UCSD-AML1 (cell line): ENCODE measurements at regions not wholly inside any gene's neighbourhood (a gene's known extent, or its start where the extent isn't known, plus 50 kb on each side); places are given as distances from the start of the nearest gene placed in this dataset.

Experiments
- DNase-seq: peaks from one replicate; lab custom pipeline; 2025; ENCODE audit not compliant: unreplicated experiment; lab: John Stamatoyannopoulos, UW

DNA sequence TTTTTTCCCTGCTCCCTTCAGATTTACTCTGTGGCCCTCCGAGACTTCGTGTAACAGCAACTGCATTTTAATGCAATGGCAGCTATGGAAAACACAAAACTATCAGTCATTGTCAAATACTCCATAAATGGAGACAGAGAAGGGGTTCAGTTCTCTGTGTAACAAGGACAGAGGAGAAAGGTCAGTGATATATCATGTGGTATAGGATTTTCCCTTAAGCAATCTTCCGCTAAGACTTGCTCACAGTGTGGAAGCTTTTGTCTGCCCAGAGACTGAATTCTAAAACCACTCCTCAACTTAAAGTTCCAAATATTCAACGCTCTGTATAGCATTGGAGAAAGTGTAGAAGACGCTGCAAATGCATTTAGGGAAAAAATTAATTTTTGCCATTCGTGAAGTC lies 111.3 kb upstream of the EDNRB start:
- DNase-seq, result no peak

DNA sequence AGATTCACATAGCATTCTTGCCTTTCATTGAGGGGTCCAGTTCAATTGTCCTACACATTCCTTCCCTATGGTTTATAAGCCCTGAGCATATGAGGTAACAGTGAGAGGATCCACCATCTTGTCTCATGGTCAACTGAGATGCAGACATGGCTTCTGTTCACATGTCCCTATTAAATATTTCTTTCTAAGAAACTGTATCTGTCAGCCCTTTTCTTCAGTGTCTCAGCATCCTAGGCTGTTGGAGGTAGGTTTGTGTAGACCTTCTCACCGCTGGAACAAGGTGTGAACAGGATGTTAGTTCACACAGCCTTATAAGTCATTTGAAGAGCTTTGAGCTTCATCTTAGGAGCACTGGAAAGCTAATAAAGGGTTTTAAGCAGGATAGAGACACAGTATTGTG lies 110.3 kb upstream of the EDNRB start:
- no peak for DNase-seq

DNA sequence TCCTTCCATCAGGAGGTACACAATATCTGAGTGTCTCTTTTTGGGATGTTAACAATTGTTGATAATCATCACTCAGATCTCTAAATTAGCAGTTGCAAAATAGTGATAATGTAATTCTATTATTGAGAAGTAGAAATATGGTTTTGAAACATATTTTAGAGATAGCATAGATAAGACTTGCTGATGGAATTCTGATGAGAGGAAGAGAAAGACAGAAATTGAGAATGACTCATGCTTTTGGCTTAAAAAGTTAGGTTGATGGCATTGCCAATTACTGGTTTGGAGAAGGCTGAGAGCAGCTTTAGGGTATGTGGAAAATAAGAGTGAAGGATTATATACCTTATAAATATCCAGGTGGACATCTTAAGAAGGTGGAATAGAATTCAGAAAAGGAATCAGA lies 106.4 kb upstream of the EDNRB start:
- DNase-seq, result no peak

DNA sequence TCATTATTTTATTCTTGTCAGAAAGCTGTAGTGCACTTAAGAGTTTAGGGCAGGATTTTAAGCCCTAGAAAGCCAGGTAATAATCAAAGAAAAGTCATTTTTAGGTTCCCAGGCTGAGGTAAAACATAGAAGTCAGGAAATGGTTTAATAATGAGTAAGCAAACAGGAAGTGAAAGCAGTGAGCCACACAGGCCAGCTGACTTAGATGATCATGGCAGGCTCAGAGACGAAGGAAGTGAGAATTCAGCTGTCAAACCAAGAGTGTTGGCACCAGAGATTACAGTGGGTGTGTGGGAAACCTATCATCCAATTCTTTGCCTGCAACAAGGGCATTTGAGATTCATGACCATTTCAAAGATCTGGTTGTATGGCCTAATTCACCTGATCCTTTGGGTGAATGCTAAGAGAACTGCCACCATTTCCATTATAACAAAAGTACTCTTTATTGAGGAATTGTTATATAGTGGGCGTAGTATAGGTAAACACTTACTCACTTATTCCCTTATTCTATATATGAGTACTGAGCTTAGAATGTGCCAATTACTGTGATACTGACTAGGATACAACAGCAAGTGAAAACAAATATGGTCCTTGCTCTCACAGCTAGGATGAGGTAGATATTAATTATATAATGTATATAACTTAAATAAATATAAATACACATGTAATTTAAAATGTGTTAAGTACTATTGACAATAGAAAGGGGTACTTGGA lies 103.7 kb upstream of the EDNRB start:
- peak; percentile 28 for DNase-seq

DNA sequence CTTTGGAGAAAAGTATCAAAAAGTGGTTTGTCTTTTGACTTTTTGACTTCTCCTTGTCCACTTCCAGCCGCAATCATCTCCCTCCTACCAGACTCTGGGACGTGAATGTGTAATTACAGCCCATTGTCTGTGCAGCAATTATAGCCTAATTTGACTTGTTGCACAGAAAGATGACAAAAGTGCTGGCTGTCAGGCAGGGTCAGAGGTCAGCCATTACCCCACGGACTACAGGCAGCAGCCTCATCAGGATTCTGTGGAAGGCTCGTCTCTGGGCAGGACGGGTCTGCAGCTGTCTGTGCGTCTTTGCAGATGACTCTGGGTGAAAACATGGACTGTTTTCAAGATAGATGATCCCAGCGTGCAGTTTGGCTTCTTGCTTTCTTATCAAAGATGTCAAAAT lies 102.2 kb upstream of the EDNRB start:
- no peak for DNase-seq

DNA sequence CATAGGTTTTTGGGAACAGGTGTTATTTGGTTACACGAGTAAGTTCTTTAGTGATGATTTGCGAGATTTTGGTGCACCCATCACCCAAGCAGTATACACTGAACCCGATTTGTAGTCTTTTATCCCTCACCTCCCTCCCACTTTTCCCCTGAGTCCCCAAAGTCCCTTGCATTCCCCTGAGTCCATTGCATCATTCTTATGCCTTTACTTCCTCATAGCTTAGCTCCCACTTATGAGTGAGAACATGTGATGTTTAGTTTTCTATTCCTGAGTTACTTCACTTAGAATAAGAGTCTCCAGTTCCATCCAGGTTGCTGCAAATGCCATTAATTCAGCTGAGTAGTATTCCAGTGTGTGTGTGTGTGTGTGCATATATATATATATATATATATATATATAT lies 97.2 kb upstream of the EDNRB start:
- no peak for DNase-seq

DNA sequence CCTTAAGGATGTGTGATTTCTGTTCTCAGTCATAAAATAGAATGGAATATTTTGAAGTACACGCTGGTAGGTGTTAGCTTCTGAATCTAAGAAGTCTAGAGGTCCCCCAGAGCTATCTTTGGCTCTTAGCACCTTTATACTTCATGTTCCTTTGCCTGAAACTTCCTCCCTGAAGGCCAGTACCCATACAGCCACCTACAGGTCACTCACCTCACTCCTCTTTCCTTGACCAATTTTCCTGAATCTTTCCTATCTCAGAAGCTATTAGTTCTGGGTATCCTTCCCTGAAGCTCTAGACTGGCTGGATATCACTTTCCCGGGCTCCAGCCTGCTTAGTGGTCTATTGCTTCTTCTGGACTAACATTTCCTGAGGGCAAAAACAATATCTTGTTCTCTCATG lies 93.4 kb upstream of the EDNRB start:
- DNase-seq, result no peak

DNA sequence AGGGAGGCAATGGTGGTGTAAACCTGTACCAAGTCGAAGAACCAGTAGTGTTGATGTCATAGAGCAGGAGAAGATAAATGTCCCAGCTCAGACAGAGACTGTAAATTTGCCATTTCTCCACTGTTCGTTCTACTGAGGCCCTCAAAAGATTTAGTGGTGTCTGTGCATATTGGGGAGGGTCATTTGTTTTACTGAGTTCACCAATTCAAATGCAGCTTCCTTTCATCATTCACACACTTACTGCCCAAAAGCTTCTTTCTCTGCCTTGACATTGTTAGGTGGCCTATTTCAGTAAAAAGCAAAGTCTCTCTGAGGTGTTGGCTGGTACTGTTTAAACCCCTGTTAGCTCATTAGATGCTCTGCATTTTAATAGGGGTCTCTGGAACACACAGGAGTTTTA lies 86.2 kb upstream of the EDNRB start:
- DNase-seq, result no peak

DNA sequence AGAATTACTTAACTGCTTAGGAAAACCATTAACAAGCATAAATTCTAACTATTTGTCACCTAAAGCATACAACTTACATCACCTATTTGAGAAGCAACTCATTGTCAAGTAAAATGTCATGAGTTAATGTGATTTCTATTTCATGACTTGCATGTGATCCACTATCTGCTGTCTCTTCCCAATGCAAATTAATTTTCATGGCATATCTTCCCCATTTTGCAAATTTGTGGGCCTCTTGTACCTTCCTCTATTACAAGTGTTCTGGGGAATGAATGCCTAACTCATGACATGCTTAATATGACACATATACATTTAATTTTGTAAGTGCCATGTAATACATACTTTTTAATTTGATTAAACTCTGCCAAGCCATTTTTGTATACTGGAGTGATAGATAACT lies 81.1 kb upstream of the EDNRB start:
- no peak for DNase-seq

DNA sequence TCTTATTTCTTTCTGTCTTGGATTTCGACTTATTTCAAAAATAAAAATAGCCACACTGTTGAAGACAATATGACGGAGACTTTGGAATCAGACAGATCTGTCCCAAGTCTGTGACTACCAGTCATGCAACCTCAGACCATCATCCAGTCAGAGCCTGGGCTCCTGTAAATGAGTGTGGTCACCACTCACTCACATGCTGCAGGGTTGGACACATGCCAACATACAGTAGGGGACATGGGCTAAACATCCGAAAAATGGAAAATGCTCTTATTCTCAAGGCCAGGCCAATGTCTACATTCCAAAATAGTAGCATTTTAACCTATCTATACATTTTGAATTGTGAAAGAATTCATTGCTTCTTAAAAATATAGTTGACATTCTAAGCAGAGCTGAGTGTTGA lies 75.5 kb upstream of the EDNRB start:
- DNase-seq, result no peak

DNA sequence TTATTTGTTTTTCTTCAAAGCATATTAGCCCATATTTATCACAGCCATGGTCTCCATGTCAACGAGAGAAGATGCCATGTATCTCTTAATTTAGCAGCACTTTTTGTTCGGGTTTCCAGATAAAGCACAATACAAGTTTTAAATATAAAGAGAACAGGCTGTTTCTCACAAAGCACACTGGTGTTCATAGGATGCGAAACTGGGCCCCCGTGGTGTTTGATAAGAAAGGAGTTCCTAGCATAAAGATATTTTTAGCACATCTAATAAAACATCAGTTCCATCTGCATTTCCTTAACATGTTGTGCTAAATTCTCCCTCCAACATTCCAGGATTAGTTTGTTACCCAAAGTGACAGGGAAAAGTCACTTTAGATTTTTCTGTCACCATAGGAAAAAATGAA lies 72.4 kb upstream of the EDNRB start:
- DNase-seq, result no peak

DNA sequence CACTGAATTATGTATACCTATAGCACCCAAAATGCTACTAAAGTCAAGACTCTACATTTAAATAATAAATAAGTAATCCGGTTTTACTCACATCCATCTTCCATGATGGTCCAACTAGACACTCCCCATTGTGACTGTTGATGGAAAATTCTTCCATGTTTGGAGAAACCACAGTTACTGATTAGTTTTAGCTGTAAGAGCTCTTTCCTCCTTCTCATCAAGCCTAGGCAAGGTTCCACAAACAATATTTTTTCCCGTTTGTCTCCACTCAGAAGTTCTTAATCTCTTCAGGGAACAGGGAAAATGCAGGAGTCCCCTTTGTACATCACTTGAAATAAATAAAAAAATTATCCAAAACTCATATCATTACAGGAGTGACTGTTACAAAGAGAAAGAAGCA lies 70.7 kb upstream of the EDNRB start:
- no peak for DNase-seq

DNA sequence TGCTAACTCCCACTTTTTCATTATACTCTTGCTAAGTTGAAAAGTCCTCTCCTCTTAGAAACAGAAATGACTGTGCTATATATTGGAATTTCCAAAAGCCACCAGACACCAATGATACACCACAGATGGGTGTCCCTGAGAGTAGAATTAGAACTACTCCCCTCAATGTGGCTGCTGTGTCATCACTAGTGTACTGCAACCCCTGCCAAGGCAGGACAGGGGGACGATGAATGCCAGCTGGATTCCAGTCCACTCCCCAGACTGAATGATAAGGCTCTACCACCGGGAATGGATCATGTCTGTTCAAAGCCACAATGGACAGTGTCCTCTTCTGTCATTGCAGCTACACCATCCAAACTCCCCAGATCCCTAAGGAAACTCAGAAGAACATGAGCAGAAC lies 69.7 kb upstream of the EDNRB start:
- DNase-seq, result no peak

DNA sequence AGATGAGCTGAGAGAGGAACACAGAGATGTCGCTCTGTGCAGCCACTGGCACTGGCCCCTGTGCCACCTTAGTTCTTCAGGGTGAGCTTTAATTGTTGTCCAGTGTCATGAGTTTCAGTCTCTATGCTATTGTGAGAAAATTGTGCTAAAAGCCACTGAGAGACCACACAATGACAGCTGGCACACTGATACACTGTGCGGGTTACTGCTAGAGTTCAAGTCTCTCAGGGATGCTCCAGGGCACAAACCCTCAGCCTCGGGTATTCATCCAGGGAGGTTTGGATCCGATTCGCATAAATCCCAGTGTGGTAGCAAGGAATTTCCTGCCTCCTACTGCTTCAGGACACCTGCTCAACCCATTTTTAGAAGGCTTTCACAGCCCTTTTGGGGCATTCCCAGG lies 68.1 kb upstream of the EDNRB start:
- peak; percentile 6 for DNase-seq

DNA sequence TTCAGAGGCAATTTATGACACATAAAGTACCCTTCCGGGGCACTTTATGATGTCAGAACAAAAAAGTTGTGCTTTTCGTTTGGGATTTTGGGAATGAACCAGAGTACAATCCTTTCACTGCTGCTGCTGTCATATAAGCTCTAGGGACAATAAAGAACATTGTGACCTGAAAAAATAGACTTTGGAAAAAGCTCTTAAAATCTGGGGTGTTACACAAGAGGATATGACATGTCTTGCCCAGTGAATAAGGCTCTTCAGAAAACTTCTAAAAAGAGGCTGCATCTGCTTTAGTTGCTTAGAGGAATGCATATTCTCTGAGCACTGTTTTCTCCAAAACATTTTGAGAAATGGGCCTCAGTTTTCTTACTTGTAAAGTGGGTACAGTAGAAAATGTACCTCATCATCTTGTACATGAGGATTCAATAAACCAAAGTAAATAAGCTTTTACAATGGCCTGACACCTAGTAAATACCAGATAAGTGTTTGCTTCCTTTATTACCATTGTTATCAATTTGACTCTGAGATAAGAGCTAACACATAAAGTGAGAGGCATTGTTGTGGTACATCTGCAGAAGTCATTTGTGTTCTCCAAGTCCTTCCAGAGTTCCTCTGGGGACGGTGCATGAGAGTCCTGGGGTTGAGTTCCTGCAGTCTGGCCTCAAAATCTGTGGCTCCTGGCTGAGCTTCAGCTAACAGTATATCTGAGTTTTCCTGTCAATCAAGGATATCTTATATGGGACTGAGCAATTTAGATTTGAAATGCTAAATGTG lies 67.4 kb upstream of the EDNRB start:
- DNase-seq, result no peak

DNA sequence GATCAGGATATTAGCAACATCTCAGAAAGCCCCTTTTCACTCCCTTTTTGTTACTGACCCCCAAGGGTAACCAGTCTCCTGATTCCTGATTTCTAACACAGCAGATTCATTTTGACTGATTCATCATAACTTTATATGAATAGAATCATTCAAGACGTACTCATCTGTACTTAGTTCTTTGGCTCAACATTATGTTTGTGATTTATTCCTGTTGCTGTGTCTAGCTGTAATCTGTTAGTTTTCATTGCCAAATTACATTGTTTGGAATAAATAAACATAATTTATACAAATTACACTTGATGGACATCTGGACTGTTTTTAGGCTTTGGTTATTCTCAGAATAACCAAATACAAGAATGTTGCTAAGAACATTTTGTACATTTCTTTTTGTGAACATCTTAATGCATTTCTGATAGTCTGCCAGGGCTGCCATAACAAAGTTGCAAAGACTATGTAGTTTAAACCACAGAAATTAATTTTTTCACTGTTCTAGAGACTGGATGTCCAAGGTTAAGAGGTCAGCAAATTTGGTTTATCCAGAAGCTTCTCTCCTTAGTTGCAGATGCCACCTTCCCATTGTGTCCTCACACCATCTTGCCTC lies 62.8 kb upstream of the EDNRB start:
- DNase-seq, result no peak

DNA sequence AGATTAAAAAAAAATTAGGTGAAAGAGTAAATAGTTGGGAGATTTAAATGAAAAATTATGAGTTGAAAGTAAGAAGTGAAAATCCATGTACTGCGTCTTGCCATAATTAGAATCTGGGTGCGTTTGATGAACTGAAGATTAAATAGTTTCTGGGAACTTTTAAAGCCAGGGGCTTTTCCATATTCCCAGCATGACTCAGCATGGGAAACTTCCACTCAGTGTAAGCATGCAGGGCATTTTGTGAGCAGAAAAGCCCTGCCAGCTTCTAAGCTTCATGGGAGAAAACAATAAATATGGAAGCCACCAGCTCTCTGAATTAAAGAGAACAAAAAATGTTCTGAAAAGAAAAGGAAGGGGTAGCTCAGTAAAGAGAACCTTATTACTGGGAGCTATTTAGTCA lies 62.0 kb upstream of the EDNRB start:
- DNase-seq, result no peak

DNA sequence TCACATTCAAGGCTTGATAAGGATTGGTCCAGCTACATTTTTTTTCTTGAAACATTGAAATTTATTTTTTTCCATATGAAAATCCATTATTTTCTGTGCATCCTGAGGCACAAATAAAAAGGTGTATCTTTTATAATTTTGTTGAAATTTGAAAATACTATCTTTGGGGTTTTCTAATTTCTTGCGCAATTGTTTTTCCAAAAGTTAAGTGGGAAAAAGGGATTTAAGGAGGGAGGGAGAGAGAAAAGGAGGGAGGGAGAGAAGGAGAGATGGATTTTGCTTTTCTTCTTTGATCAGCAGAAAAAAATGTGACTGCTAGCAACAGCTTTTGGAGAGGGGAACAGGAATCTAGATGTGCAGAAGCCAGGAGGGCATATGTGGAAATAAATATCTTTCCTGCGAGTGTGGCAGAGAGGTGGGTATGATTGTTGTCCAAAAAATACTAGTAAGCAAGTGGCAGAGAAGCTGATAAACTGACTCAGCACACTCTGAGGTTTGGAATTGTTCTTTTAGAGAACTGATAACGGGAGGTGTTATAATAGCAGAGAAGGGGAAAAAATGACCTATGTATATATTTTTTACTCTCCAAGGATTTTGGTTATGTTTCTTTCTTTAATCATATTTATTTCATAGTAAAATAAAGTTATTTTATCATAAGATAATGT lies 61.2 kb upstream of the EDNRB start:
- DNase-seq, result no peak

DNA sequence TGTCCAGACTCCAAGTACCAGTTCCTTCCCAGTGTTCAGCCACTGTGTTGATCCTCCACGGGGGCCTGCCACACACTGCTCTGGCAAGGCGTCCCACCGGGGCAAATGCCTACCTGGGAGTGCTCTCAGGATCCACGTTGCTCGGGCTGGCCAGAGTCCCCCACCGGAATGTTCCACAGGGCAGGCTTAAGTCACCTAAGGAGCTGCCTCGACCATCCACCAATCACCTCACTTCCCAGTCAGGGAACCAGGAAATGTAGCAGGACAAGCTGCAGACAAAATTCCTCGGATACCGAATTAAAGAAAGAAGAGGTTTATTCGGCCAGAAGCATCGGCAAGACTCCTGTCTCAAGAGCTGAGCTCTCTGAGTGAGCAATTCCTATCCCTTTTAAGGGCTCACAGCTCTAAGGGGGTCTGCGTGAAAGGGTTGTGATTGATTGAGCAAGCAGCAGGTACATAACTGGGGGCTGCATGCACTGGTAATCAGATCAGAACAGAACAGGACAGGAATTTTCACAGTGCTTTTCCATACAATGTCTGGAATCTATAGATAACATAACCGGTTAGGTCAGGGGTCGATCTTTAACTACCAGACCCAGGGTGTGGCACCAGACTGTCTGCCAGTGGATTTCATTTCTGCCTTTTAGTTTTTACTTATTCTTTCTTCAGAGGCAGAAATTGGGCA lies 56.9 kb upstream of the EDNRB start:
- no peak for DNase-seq

DNA sequence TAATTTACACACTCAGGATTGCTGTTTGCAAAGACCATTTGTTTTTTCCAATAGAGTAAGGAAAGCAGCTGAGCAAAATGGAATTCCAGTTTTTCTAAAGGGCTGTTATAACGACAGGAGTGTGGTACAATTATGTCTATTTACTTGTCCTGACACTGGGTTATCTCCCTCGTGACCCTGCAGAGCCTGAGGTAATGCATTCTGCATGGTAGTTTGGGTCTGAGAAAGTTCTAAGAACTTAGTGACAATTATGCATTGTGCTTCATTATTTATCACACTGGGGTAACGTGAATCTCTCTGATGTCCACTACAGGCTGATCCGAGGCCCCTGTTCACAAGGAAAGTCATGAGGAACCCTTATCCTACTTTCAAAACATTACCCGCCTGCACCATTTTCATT lies 50.7 kb upstream of the EDNRB start:
- no peak for DNase-seq
